Activated T-helper 2 cell treated with anti-CD3 and anti-CD28 coated beads, Interferon-gamma antibody, Interleukin-2, Interleukin-4, amounts not matched to agents 10 μg/mL and 5 μg/mL and 100 μg/mL, durations not matched to agents 14 hours and 24 hours and 36 hours (primary cell): ENCODE measurements at regions not wholly inside any gene's neighbourhood (a gene's known extent, or its start where the extent isn't known, plus 50 kb on each side); places are given as distances from the start of the nearest gene placed in this dataset.
"Not testable (repeated sequence)": the region's sequence is repeated elsewhere in the genome, so short reads cannot be mapped to it uniquely, and the experiment has no call there.

Experiments used
- DNase-seq: peaks from one replicate; pipeline ENCODE4 v3.0.0; 2021; ENCODE audit warnings: low spot score
- H3K27ac Mint-ChIP-seq: one replicate; pipeline ENCODE4 v1.8.0; 2021; ENCODE audit warnings: mixed read lengths
- H3K27me3 Mint-ChIP-seq: one replicate; pipeline ENCODE4 v1.8.0; 2021; ENCODE audit warnings: low read depth, mixed read lengths
- H3K36me3 Mint-ChIP-seq: one replicate; pipeline ENCODE4 v1.8.0; 2021; ENCODE audit warnings: low read depth, mixed read lengths
- H3K4me1 Mint-ChIP-seq: one replicate; pipeline ENCODE4 v1.8.0; 2021; ENCODE audit warnings: low read depth, mixed read lengths
- H3K4me3 Mint-ChIP-seq: one replicate; pipeline ENCODE4 v1.8.0; 2021; ENCODE audit warnings: low read depth, mild to moderate bottlenecking, moderate library complexity, mixed read lengths
- H3K9me3 Mint-ChIP-seq: one replicate; pipeline ENCODE4 v1.8.0; 2021; ENCODE audit warnings: mixed read lengths
- intact Hi-C: fragments of 100-400 bp; cut with micrococcal nuclease; formaldehyde crosslinking; loops from one replicate; pipeline ENCODE4 v1.15.1; 2023

DNA sequence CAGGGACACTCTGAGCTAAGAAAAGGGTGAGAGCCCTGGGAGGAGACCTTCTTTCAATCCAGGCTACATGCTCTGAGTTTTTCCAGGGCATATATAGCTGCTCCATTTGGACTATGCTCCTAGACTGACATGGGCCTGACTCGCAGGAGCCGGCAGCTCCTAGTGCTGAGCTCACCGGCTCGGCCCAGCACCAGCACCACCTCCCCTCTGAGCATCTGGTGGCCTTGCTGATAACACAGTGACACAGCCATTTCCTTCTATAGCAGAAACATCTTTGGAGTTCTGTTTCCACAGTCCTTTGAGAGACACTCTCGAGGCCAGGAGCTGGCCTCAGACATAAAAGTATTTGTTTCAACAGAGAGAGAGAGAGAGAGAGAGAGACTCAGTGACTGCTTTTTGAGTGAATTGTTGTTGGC, 184.9 kb downstream of the TM9SF2 start:
- Mint-ChIP-seq H3K4me1 (peaks cover 1% of the 10 kb centered on the region), H3K27ac (no peak overlapping the region), H3K4me3 (no peak overlapping the region), H3K36me3 (no peaks in the 10 kb centered on the region), H3K9me3 (no peaks in the 10 kb centered on the region), H3K27me3 (peaks cover 19% of the 10 kb centered on the region)
- no peak for DNase-seq
- intact Hi-C loops = no loop called here

DNA sequence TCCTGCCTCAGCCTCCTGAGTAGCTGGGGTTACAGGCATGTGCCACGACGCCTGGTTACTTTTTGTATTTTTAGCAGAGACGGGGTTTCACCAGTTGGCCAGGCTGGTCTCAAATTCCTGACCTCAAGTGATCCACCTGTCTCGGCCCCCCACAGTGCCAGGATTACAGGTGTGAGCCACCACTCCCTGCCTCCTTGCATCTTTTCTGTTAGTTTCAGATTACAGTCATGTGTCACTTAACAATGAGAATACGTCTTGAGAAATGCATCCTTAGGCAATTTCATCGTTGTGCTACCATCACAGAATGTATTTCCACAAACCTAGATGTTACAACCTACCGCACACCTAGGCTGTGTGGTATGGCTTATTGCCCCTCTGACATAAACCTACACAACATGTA, 180.4 kb downstream of the TM9SF2 start:
- H3K9me3 Mint-ChIP-seq = no peaks in the 10 kb centered on the region
- peaks cover 10% of the 10 kb centered on the region for H3K27me3 Mint-ChIP-seq
- intact Hi-C loops = no loop called here
- no peak for DNase-seq
- no peaks in the 10 kb centered on the region for H3K36me3 Mint-ChIP-seq
- H3K27ac Mint-ChIP-seq = no peak overlapping the region
- H3K4me1 Mint-ChIP-seq = peaks cover 3% of the 10 kb centered on the region
- H3K4me3 Mint-ChIP-seq = no peak overlapping the region

DNA sequence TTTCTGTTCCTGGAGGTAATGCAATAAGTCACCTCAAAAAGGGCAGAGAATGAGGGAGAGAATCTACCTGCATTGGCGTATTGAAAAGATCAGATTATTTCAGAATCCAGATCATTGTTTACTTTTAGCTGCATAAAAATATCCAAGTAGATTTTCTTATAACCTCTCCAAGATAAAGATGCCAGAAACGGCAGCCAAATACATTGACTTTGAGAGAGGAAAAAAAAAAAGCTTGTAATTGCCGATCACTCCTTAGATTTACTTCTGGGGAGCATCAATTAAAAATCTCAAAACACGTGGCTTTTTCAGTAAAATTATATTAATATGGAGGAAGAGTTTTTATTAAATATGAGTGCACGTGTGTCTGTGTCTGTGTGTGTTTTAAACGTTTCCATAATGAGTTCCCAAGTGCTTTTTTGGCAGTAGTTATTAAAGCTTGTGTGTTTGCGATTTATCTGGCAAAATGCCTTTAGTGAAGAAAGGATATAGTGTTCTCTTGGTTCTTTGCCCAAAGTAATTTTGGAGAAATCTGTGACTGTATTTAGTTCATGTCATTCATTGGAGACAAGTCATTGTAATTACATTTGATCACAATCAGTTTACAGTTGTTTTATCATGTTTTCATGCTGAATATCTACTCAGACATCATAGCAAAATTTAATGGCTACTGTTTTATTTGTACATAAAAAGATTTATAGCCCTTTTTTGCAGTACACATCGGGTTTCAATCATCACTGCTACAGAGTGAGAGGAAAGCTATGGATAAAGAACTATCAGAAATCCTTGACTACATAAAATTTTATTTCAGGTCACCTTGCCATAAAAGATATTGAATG, 176.1 kb downstream of the TM9SF2 start:
- H3K36me3 Mint-ChIP-seq = no peaks in the 10 kb centered on the region
- peaks cover 8% of the 10 kb centered on the region for H3K27me3 Mint-ChIP-seq
- no peak overlapping the region for H3K4me3 Mint-ChIP-seq
- intact Hi-C loops = no loop called here
- no peaks in the 10 kb centered on the region for H3K9me3 Mint-ChIP-seq
- H3K27ac Mint-ChIP-seq = no peak overlapping the region
- DNase-seq = no peak
- H3K4me1 Mint-ChIP-seq = peaks cover 3% of the 10 kb centered on the region

DNA sequence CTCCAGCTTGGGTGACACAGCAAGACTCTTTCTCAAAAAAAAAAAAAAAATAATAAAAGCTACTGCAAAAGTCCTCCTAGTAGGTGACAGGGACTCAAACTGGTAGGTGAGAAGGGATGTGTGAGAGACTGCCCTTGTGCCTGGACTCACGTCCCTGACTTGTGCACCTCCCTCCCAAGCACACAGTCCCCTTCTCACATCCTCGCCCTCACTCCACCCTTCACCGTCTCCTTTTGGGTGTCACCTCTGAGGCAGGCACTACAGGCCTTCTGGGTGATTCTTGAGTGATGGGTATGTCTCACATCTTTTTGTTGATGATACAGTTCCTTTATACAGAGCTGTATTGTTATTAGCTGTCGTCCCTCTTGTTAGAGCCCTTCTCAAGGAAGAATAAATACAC, 170.5 kb downstream of the TM9SF2 start:
- no peaks in the 10 kb centered on the region for H3K4me1 Mint-ChIP-seq
- intact Hi-C loops = no loop called here
- DNase-seq = no peak
- no peaks in the 10 kb centered on the region for H3K9me3 Mint-ChIP-seq
- H3K36me3 Mint-ChIP-seq = no peaks in the 10 kb centered on the region
- H3K27me3 Mint-ChIP-seq = peaks cover 14% of the 10 kb centered on the region
- H3K4me3 Mint-ChIP-seq = no peak overlapping the region
- no peak overlapping the region for H3K27ac Mint-ChIP-seq

DNA sequence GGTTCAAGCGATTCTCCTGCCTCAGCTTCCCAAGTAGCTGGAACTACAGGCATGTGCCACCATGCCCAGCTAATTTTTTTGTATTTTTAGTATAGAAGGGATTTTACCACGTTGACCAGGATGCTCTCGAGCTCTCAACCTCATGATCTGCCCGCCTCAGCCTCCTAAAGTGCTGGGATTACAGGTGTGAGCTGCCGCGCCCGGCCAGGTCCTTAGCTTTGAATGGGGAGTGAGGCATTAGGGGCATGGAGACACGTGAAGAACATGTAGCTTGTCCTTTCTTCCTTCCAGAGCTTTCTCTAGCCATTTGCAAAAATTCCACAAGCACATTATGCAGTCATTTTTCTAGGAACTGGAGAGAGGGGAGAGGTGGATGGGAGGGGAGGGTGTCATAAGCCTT, 167.8 kb downstream of the TM9SF2 start:
- H3K4me3 Mint-ChIP-seq, H3K4me1 Mint-ChIP-seq, H3K36me3 Mint-ChIP-seq, DNase-seq, H3K27ac Mint-ChIP-seq, H3K9me3 Mint-ChIP-seq, intact Hi-C loops: not testable (repeated sequence)
- H3K27me3 Mint-ChIP-seq = peaks cover 23% of the 10 kb centered on the region

DNA sequence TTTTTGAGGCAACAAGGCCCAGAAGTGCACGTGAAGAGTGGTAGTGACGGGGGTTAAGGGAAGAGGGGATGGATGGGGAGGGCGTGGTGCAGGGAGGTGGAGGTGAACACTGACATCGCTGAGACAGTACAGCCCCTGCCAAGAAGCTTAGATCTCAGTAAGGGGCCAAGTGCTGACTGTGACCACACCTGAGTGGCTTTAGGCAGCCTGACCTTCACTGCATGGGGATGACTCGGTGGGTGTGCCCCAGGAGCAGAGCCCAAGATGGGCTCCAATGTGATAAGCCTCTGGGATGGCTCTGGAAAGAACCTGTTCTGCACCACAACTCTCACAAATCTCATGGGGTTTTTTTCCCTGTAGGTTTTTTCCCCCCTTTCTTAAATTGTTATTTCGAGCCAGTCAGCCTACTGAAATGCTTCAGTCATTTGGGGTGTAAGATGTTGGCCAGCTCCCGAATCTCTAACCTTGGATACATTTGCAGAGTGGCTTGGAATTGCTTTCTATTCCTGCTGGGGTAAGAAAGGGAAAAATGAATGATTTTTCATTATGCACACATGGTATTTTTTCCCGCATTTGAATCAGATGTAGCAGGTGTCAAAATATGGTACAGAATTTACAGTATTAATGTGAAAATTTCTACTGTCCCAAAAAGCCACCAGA, 165.0 kb downstream of the TM9SF2 start:
- no peaks in the 10 kb centered on the region for H3K9me3 Mint-ChIP-seq
- intact Hi-C loops = no loop called here
- no peak overlapping the region for H3K27ac Mint-ChIP-seq
- peaks cover 41% of the 10 kb centered on the region for H3K27me3 Mint-ChIP-seq
- H3K36me3 Mint-ChIP-seq = no peaks in the 10 kb centered on the region
- H3K4me3 Mint-ChIP-seq = no peak overlapping the region
- no peaks in the 10 kb centered on the region for H3K4me1 Mint-ChIP-seq
- no peak for DNase-seq

DNA sequence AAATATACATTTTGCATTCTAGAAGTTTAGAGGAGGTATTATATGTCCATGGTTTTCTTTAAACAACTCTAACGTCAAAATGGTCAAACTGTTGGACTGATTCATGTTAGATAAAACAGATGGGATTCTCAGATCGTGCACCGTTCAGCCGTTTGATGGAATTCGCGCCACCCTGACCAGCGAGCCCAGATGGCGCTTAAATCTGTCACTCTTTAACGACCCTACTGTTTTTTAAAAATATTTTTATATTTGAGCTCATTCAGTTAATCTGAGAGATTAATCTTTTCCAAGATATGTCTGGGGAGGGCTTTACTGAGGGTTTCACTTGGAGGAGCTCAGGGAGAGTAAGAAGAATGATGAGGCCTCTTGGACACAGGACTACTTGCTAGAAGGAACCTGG, 164.4 kb downstream of the TM9SF2 start:
- intact Hi-C loops = no loop called here

DNA sequence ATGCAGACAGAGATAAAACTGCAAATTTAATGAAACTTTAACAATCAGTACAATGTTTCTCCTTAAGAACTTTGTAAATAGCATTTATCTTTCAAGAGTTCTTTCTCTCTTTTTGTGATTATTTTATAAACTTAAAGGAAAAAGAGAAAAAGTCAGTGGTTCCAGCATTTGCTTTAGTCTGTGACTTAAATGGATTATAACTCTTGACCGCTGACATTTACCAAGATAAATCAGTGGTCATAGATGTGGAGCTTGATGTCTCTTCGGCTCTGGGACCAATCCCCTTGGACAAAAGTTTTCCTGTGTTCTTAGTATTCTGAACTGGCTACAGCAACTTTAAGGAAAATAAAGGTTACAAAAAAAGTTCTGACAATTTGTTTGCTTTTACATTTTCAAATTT, 162.6 kb downstream of the TM9SF2 start:
- Mint-ChIP-seq H3K4me1 (peaks cover 6% of the 10 kb centered on the region), H3K9me3 (no peaks in the 10 kb centered on the region), H3K27ac (no peak overlapping the region), H3K36me3 (no peaks in the 10 kb centered on the region), H3K27me3 (peaks cover 57% of the 10 kb centered on the region), H3K4me3 (no peak overlapping the region)
- no peak for DNase-seq
- intact Hi-C loops = no loop called here

More for the DNA sequence above, 164.4 kb downstream of the TM9SF2 start:
- Mint-ChIP-seq H3K9me3 (no peaks in the 10 kb centered on the region), H3K36me3 (no peaks in the 10 kb centered on the region), H3K4me1 (no peaks in the 10 kb centered on the region), H3K27me3 (peaks cover 43% of the 10 kb centered on the region), H3K27ac (no peak overlapping the region), H3K4me3 (no peak overlapping the region)
- DNase-seq = no peak

DNA sequence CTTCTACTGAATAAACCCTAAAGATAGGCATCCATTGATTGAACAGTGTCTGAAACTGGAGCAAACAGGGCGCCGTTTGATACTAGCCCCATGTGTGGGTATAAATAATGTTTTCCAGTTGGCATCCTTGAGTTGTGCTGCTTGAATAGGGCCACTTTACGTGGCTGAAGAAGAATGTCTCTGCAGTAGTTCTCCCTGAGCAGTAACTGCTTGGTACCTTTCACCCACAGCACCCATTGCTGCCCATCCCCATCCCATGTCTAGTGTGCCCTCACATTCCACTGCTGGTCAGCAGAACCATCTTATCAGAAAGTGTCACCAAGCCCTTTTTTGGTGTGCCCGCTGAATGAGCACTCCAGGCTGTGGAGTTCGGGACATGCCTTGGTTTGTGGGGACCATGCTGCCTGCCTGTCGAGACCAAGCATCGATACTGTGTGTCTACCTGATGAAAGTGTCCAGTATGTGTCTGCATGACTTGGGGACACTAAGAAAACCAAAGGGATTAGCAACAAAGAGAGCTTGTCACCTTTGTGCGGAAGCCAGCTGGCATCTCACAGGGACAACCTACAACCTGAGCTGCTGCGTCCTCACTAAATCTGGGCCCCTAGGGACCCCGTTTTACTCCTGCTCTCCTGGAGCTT, 162.0 kb downstream of the TM9SF2 start:
- Mint-ChIP-seq H3K36me3 (no peaks in the 10 kb centered on the region), H3K27me3 (peaks cover 57% of the 10 kb centered on the region), H3K4me3 (no peak overlapping the region), H3K27ac (no peak overlapping the region), H3K9me3 (no peaks in the 10 kb centered on the region), H3K4me1 (peaks cover 9% of the 10 kb centered on the region)
- DNase-seq = no peak
- intact Hi-C loops = no loop called here

DNA sequence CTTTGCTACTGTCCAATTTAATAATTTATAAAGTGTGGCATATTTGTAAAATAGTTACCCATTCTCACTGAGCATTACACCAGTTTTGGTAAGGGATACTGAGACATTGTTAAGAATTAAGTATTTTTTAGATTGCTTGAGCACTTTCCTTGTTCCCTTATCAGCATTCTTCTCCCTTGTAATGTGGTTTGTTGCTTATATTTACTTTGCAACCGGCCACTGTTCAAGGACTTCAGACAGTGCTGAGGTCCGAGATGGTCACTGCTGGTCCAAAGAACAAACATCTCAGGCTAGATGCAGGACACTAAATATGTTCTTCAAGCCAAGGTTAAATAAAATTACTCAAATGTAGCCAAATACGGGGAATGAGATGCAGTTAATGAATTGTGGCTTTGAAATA, 161.4 kb downstream of the TM9SF2 start:
- no peak overlapping the region for H3K4me3 Mint-ChIP-seq
- H3K27ac Mint-ChIP-seq = no peak overlapping the region
- H3K4me1 Mint-ChIP-seq = peaks cover 13% of the 10 kb centered on the region
- no peaks in the 10 kb centered on the region for H3K9me3 Mint-ChIP-seq
- intact Hi-C loops = no loop called here
- no peak for DNase-seq
- no peaks in the 10 kb centered on the region for H3K36me3 Mint-ChIP-seq
- peaks cover 55% of the 10 kb centered on the region for H3K27me3 Mint-ChIP-seq

DNA sequence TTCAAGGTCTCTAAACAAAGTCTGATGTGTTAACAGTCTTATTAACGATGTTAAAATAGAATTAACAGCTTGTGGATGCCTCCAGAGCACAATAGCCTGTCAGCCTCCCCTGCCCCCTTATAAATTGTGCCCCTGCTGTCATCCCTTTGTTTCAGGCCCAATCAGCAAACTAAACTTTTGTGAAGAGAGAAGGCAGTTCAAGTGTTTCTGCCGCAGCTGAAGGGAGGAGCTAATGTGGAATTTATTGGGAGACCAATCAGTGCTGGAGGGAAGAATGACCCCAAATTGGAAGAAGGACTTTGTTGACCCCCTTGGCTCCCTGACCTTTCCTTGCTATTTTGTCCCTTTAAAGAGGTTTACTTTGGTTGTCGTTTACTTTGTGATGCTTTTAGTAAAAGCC, 160.5 kb downstream of the TM9SF2 start:
- intact Hi-C loops = no loop called here
- no peak overlapping the region for H3K4me3 Mint-ChIP-seq
- H3K9me3 Mint-ChIP-seq = no peaks in the 10 kb centered on the region
- H3K27ac Mint-ChIP-seq = no peak overlapping the region
- DNase-seq = no peak
- H3K4me1 Mint-ChIP-seq = peaks cover 22% of the 10 kb centered on the region
- peaks cover 56% of the 10 kb centered on the region for H3K27me3 Mint-ChIP-seq
- H3K36me3 Mint-ChIP-seq = no peaks in the 10 kb centered on the region

DNA sequence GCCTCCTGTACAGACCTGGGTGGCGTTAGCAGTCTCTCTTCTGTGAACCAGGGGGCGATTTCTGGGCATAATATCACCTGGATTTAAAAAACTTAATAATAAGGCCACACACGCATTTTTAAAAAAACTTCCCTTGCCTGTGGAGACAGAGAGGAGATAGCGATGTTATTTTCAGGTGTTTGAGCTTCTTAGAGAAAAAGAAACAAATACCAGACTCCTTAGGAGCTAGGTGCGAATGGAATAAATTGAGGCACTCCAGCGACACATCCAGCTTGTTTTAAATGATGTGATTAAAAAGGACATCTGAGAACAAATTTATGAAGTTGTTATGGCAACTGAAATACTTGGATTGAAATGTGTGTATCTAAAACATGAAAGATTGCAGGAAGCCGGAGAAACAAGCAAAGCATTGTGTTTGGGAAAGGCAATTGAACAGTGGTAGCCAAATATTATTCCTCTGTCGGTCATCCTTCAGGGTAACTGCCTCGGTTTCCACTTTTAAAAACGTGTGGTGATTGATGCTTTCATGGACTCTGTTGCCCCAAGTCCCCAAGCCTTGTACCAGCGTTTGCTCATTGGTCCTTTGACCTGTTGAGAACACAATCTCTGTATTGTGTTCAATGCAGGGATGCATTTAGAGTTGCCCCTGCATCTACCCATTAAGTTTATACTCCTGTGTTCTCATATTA, 158.7 kb downstream of the TM9SF2 start:
- H3K27ac Mint-ChIP-seq = no peak overlapping the region
- intact Hi-C loops = loop anchor here (5.0 kb wide), 6 partner anchors 223 to 1467 kb away; no protein-coding TSS in a partner anchor
- no peaks in the 10 kb centered on the region for H3K9me3 Mint-ChIP-seq
- DNase-seq = no peak
- peaks cover 48% of the 10 kb centered on the region for H3K27me3 Mint-ChIP-seq
- H3K4me1 Mint-ChIP-seq = peaks cover 38% of the 10 kb centered on the region
- no peaks in the 10 kb centered on the region for H3K36me3 Mint-ChIP-seq
- no peak overlapping the region for H3K4me3 Mint-ChIP-seq
